ENCODE measurements at regions not wholly inside any gene's neighbourhood (a gene's known extent, or its start where the extent isn't known, plus 50 kb on each side); places are given as distances from the start of the nearest gene placed in this dataset.

DNA sequence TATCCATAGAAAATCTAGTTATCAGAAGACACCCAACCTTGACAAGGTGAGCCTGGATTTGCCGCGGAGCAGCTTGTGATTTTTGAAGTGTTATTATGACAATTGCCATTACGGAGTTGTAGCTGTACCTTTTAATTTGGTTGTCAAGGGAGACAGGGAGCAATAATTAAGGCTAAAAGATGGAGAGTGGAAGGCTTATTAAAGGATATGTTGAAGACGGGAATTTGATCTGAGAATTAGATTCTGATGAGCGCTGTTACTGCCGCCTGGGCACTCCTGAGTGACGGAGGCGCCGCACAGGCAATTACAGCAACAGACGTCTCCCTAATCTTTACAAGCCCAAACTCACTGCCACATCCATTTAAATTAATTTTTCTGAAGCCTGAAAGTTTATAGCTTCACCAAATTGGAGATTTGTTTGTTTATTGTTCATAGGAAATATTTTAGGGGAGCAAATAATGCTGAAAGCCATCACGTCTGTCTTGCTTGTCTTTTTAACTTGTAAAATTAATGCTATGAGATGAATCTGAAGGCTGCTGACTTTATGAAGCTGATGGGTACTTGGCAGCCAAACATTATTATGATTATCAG, 475.0 kb upstream of the ADARB2 start:
- TF ChIP-seq, protein P1, sequence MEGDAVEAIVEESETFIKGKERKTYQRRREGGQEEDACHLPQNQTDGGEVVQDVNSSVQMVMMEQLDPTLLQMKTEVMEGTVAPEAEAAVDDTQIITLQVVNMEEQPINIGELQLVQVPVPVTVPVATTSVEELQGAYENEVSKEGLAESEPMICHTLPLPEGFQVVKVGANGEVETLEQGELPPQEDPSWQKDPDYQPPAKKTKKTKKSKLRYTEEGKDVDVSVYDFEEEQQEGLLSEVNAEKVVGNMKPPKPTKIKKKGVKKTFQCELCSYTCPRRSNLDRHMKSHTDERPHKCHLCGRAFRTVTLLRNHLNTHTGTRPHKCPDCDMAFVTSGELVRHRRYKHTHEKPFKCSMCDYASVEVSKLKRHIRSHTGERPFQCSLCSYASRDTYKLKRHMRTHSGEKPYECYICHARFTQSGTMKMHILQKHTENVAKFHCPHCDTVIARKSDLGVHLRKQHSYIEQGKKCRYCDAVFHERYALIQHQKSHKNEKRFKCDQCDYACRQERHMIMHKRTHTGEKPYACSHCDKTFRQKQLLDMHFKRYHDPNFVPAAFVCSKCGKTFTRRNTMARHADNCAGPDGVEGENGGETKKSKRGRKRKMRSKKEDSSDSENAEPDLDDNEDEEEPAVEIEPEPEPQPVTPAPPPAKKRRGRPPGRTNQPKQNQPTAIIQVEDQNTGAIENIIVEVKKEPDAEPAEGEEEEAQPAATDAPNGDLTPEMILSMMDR (IDR thresholded peaks at IDR 0.05; ENCODE audit: extremely low read depth, missing control alignments): no peak
- DNase-seq (ENCODE audit: low spot score): no peak

DNA sequence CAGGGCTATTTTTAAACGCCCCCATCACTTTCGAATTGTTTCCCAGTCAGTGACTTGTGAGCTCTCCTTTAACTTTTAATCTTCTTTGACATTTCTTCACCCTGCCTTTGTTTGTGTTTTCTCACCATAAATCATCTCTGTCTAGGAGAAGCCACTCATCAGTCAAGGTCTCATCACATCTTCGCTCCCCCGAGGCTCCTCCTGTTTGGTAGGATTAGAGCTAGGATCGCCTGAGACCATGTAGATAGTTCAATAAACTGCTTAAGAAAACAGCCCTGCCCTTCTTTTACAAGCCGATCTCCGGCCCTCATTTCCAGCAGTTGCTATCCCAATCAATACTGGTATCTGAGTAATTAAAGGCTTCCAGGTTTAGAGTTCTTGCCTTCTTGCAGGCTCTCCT, 472.8 kb upstream of the ADARB2 start:
- DNase-seq (ENCODE audit: low spot score): no peak
- TF ChIP-seq, protein P1 (IDR thresholded peaks at IDR 0.05; ENCODE audit: extremely low read depth, missing control alignments): no peak

DNA sequence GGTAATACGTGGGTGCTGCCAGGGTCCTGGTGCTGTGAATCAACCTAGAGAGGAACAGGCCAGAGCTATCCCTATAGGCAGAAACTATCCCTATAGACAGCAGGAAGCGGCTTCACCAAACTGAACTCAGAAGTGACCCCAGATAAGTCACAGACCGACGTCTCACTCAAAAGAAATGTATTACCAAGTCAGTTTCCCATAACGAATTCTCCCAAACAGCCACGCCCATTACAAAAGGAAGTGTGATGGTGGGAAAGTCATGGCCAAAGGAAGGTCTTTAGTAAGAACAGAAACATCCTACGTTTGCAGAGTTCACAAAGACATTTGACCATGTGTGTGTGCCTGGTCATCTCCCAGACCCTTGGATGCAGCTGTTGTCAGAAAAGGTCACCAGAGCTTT, 470.8 kb upstream of the ADARB2 start:
- DNase-seq (ENCODE audit: low spot score): no peak

DNA sequence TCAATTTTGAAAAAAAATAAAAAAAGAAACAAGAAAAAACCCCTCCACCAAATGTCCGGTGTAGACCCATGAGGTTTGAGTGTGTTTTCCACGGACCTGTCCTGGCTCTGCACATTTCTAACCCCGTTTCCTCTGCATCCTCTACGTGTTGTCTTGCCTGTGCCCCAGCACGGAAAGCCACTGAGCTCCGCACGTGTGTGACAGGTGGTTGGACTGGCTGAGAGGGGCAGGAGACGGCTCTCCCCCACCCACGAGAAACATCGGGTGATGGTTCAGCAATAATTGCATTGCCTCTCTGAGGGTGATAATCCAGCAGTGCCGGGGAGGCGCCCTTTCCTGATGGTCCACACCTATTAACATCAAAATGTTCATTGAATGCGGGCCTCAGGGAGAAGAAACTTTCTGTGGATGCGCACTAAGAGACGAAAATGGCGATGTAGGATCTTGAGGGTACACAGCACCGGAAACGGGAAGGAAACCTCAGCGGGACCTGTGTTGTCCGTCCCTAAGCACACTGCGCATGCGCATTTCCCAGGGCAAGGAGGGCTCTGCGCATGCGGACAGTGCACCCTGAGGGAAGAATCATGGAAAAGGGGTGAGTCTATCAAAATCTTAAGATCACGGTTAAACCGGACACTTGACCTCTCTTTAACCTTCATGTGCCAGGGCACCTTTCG, 470.1 kb upstream of the ADARB2 start:
- TF ChIP-seq, protein P1 (IDR thresholded peaks at IDR 0.05; ENCODE audit: extremely low read depth, missing control alignments): no peak
- DNase-seq (ENCODE audit: low spot score): no peak

More for the DNA sequence above, 470.8 kb upstream of the ADARB2 start:
- TF ChIP-seq, protein P1 (IDR thresholded peaks at IDR 0.05; ENCODE audit: extremely low read depth, missing control alignments): no peak

DNA sequence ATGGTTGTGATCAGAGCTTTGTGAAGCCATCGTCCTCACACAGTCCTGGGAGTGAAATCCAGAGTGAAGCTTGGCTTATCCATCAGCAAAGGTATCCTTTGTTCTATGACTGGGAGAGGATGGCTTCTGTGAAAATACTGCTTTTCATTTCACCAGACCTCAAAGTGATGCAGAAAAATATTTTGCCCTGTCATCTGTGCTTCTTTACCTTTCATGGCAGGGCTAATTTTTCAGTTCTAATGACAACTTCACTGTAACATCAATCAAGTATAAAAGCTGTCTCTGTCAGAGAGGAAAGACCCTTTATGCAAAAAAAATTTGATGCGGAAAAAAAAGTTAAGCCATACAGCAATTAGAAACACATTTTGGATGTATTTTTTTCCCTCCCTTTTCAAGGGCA, 468.1 kb upstream of the ADARB2 start:
- TF ChIP-seq, protein P1 (IDR thresholded peaks at IDR 0.05; ENCODE audit: extremely low read depth, missing control alignments): no peak
- no peak for DNase-seq (ENCODE audit: low spot score)

DNA sequence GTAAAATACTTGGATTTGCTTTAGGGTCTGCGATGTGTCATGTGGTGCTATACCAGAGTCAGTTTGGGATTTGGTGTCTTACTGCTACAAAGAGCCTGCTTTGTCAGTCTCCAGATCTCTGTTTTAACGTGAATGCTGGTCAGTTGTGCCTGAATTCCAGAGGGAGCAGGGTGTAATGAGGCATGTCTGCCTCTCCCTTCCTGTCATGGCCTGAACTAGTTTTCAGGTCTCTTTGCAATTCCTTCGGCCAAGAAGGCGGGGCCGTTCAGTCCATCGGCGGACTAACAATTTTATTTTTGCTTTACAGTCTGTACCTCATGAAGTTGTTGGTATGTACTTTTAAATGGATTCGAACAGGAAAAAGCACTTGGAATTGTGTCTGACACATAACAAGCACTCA, 465.1 kb upstream of the ADARB2 start:
- no peak for DNase-seq (ENCODE audit: low spot score)
- TF ChIP-seq, protein P1 (IDR thresholded peaks at IDR 0.05; ENCODE audit: extremely low read depth, missing control alignments): no peak

DNA sequence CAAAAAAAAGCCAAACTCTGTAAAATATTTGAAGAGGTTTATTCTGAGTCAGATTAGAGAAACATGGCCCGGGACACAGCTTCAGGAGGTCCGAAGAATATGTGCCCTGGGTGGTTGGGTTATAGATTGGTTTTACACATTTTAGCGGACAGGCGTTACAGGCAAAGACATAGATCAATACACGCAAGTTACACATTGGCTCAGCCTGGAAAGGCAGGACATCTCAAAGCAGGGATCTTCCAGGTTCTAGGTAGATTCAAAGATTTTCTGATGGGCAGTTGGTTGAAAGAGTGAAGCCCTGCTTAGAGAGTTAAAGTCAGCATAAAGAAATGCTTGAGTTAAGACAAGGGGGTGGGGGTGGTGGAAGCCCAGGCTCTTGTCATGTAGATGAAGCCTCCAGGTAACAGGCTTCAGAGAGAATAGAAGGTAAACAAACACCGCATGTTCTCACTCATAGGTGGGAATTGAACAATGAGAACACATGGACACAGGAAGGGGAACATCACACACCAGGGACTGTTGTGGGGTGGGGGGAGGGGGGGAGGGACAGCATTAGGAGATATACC, 464.3 kb upstream of the ADARB2 start:
- no peak for DNase-seq (ENCODE audit: low spot score)
- TF ChIP-seq, protein P1 (IDR thresholded peaks at IDR 0.05; ENCODE audit: extremely low read depth, missing control alignments): no peak

All from GM20000 (cell line).